H1 (cell line): ENCODE measurements at regions not wholly inside any gene's neighbourhood (a gene's known extent, or its start where the extent isn't known, plus 50 kb on each side); places are given as distances from the start of the nearest gene placed in this dataset.

Experiments used
- CTCF ChIA-PET: fragments of 300-600 bp; sonication (Branson Sonifier 250); formaldehyde crosslinking; loops from one replicate; lab custom pipeline; 2021; ENCODE audit not compliant: partially characterized antibody; lab: Charles Lee
- POLR2A ChIA-PET: fragments of 300-600 bp; sonication (Branson Sonifier 250); formaldehyde crosslinking; loops from one replicate; lab custom pipeline; 2021; ENCODE audit warnings: inconsistent platforms; ENCODE audit not compliant: partially characterized antibody; lab: Charles Lee
- DNase-seq, 2 experiments: peaks; one replicate each; pipeline versions ENCODE4 v3.0.0 to v3.0.0-alpha.2; 2010 to 2022; ENCODE audit warnings: low spot score in 2 of 2, low read depth in 1 of 2, mixed read lengths in 1 of 2
- FAIRE-seq: peaks from 2 replicates; lab custom pipeline; 2011; peaks lifted over from hg19 to GRCh38; lab: Jason Lieb, UNC
- H2AFZ ChIP-seq: 2 replicates; pipeline ENCODE4 v1.8.1; 2012; ENCODE audit warnings: low read length, inconsistent platforms
- H2AK5ac ChIP-seq: 2 replicates; pipeline ENCODE4 v1.6.1; 2013; ENCODE audit warnings: low read depth, low read length
- H2BK120ac ChIP-seq: replicated peaks from 2 replicates; pipeline ENCODE3; 2013; ENCODE audit warnings: low read depth, low read length, inconsistent platforms
- H2BK12ac ChIP-seq: 2 replicates; pipeline ENCODE4 v1.6.1; 2013; ENCODE audit warnings: low read depth, low read length
- H2BK15ac ChIP-seq: 2 replicates; pipeline ENCODE4 v1.6.1; 2013; ENCODE audit warnings: low read length
- H2BK20ac ChIP-seq: 2 replicates; pipeline ENCODE4 v1.6.1; 2013; ENCODE audit warnings: low read length
- H2BK5ac ChIP-seq: 2 replicates; pipeline ENCODE4 v1.6.1; 2013; ENCODE audit warnings: low read depth, low read length
- H3K14ac ChIP-seq: 2 replicates; pipeline ENCODE4 v1.6.1; 2013; ENCODE audit warnings: inconsistent platforms; ENCODE audit not compliant: insufficient read length
- H3K18ac ChIP-seq: 2 replicates; pipeline ENCODE4 v1.6.1; 2013; ENCODE audit warnings: low read length; ENCODE audit errors: extremely low read depth
- H3K23ac ChIP-seq: 2 replicates; pipeline ENCODE4 v1.6.1; 2013; ENCODE audit warnings: inconsistent platforms; ENCODE audit not compliant: insufficient read length
- H3K23me2 ChIP-seq: 2 replicates; pipeline ENCODE4 v1.6.1; 2013; ENCODE audit warnings: low read depth, low read length
- H3K27ac ChIP-seq: 2 replicates; pipeline ENCODE4 v1.6.1; 2011; ENCODE audit warnings: low read depth, low read length, inconsistent platforms
- H3K27me3 ChIP-seq, 4 experiments: replicated peaks in 1 of 4; 1 replicate in 1 of 4; 2 replicates in 3 of 4; pipeline versions ENCODE4 v1.6.1 to v1.8.1; 2011 to 2013; ENCODE audit warnings: low read length in 3 of 4, mild to moderate bottlenecking in 3 of 4, inconsistent platforms in 2 of 4, mixed read lengths in 2 of 4, moderate library complexity in 1 of 4; ENCODE audit not compliant: control insufficient read depth in 3 of 4, insufficient read depth in 3 of 4; ENCODE audit errors: extremely low read depth in 1 of 4
- H3K36me3 ChIP-seq, 4 experiments: 2 replicates each; pipeline versions ENCODE4 v1.6.1 to v1.8.1; 2011 to 2013; ENCODE audit warnings: mild to moderate bottlenecking in 4 of 4, low read length in 3 of 4, moderate library complexity in 2 of 4, control low read depth in 1 of 4, inconsistent platforms in 1 of 4; ENCODE audit not compliant: insufficient read depth in 4 of 4, control insufficient read depth in 2 of 4
- H3K4ac ChIP-seq: replicated peaks from 2 replicates; pipeline ENCODE3; 2013; ENCODE audit warnings: low read length, low read depth, mixed read lengths, inconsistent platforms; ENCODE audit not compliant: insufficient read length
- H3K4me1 ChIP-seq, 4 experiments: replicated peaks in 1 of 4; 1 replicate in 1 of 4; 2 replicates in 3 of 4; pipeline versions ENCODE4 v1.6.1 to v1.8.1; 2011 to 2013; ENCODE audit warnings: low read length in 3 of 4, inconsistent platforms in 2 of 4, mixed read lengths in 1 of 4; ENCODE audit not compliant: insufficient read depth in 4 of 4, control insufficient read depth in 3 of 4
- H3K4me2 ChIP-seq, 2 experiments: 2 replicates each; pipeline versions ENCODE4 v1.6.1 to v1.8.1; 2011 to 2013; ENCODE audit warnings: low read depth in 2 of 2, low read length in 2 of 2, control low read depth in 1 of 2, inconsistent platforms in 1 of 2, mild to moderate bottlenecking in 1 of 2; ENCODE audit not compliant: insufficient read depth in 1 of 2
- H3K4me3 ChIP-seq, 4 experiments: fragments of 200-600, 300-600 bp in 1 of 4; sonication (generic), shearing (Covaris generic), sonication (Bioruptor Twin) in 1 of 4; 2 replicates each; pipeline versions ENCODE4 v1.5.1 to v1.8.1; 2011 to 2016; ENCODE audit warnings: low read length in 4 of 4, low read depth in 3 of 4, control low read depth in 2 of 4, inconsistent platforms in 2 of 4, mild to moderate bottlenecking in 2 of 4, mixed read lengths in 1 of 4, moderate library complexity in 1 of 4; ENCODE audit not compliant: insufficient read depth in 2 of 4; ENCODE audit errors: extremely low read depth in 1 of 4
- H3K56ac ChIP-seq: replicated peaks from 2 replicates; pipeline ENCODE3; 2013; ENCODE audit warnings: low read depth, mild to moderate bottlenecking, mixed read lengths, low read length, inconsistent platforms; ENCODE audit not compliant: insufficient read length
- H3K79me1 ChIP-seq: 2 replicates; pipeline ENCODE4 v1.6.1; 2013; ENCODE audit warnings: low read depth, low read length, control low read depth
- H3K79me2 ChIP-seq, 2 experiments: 2 replicates each; pipeline versions ENCODE4 v1.6.1 to v1.8.1; 2012 to 2013; ENCODE audit warnings: low read length in 2 of 2, mild to moderate bottlenecking in 2 of 2, inconsistent platforms in 1 of 2; ENCODE audit not compliant: insufficient read depth in 2 of 2, control insufficient read depth in 1 of 2
- H3K9ac ChIP-seq, 4 experiments: replicated peaks in 1 of 4; 1 replicate in 1 of 4; 2 replicates in 3 of 4; pipeline versions ENCODE4 v1.6.1 to v1.8.1; 2011 to 2013; ENCODE audit warnings: low read depth in 3 of 4, low read length in 3 of 4, control low read depth in 2 of 4, mild to moderate bottlenecking in 2 of 4, moderate library complexity in 2 of 4, inconsistent platforms in 1 of 4; ENCODE audit errors: extremely low read depth in 1 of 4
- H3K9me3 ChIP-seq, 2 experiments: 2 replicates each; pipeline versions ENCODE4 v1.6.1 to v1.8.1; 2012 to 2013; ENCODE audit warnings: mild to moderate bottlenecking in 2 of 2, moderate library complexity in 2 of 2, control low read depth in 1 of 2, inconsistent platforms in 1 of 2, low read depth in 1 of 2, low read length in 1 of 2, mixed read lengths in 1 of 2; ENCODE audit not compliant: insufficient read depth in 2 of 2
- H4K20me1 ChIP-seq, 2 experiments: replicated peaks in 1 of 2; 2 replicates each; pipeline versions ENCODE3 to v1.8.1; 2011 to 2013; ENCODE audit warnings: inconsistent platforms in 2 of 2, low read length in 2 of 2, mild to moderate bottlenecking in 1 of 2; ENCODE audit not compliant: insufficient read depth in 2 of 2, control insufficient read depth in 1 of 2
- H4K5ac ChIP-seq: 2 replicates; pipeline ENCODE4 v1.6.1; 2013; ENCODE audit warnings: low read length, low read depth, mixed read lengths, inconsistent platforms; ENCODE audit not compliant: insufficient read length
- H4K8ac ChIP-seq: 2 replicates; pipeline ENCODE4 v1.8.0; 2013; ENCODE audit warnings: mild to moderate bottlenecking, moderate library complexity, low read length, inconsistent platforms; ENCODE audit not compliant: insufficient read depth; ENCODE audit errors: extremely low read depth
- H4K91ac ChIP-seq: replicated peaks from 2 replicates; pipeline ENCODE3; 2013; ENCODE audit warnings: low read length, mixed read lengths, inconsistent platforms; ENCODE audit not compliant: insufficient read length
- PHF8 ChIP-seq: fragments of 200-600 bp; sonication (generic); conservative IDR thresholded peaks from 2 replicates; pipeline ENCODE4 v1.7.1; 2012; ENCODE audit warnings: low read depth, mild to moderate bottlenecking, inconsistent platforms, low read length, moderate library complexity
- POU5F1 ChIP-seq: IDR thresholded peaks from 2 replicates; pipeline ENCODE4 v1.6.1; 2011; ENCODE audit warnings: low read depth, mild to moderate bottlenecking, low read length, moderate library complexity
- TBP ChIP-seq: IDR thresholded peaks from 2 replicates; pipeline ENCODE4 v1.6.1; 2011; ENCODE audit warnings: low read depth, low read length, improper control_type of control experiment
- WGBS, 2 experiments: shearing (Covaris generic) in 1 of 2; methylation state at CpG; one replicate each; pipeline versions ENCODE4 v1.1.6 to v1.1.7; 2013 to 2015; ENCODE audit warnings: low lambda C conversion rate in 2 of 2, mixed read lengths in 2 of 2, inconsistent platforms in 1 of 2, low coverage in 1 of 2, missing lambda C conversion rate in 1 of 2; ENCODE audit not compliant: insufficient replicate concordance in 2 of 2, insufficient coverage in 1 of 2, insufficient read length in 1 of 2; ENCODE audit errors: extremely low coverage in 1 of 2, missing lambda C conversion rate in 1 of 2; 5-methylcytosine and 5-hydroxymethylcytosine counted together
- TF ChIP-seq, protein P1 (sequence below): IDR thresholded peaks from 2 replicates; pipeline ENCODE4 v1.6.1; 2012; ENCODE audit warnings: inconsistent platforms

- Histone ChIP-seq H3K36me3 (no peaks in the 10 kb centered on the region), H2AK5ac (no peak overlapping the region), H4K5ac (no peak overlapping the region), H3K23ac (no peak overlapping the region), H2BK12ac (no peak overlapping the region), H3K23me2 (no peaks in the 10 kb centered on the region), H3K14ac (no peak overlapping the region), H4K8ac (no peak overlapping the region), H3K79me1 (no peaks in the 10 kb centered on the region), H2BK20ac (no peak overlapping the region), H3K18ac (no peak overlapping the region), H3K4me3 (no peak overlapping the region), H3K4me1 (no peaks in the 10 kb centered on the region; a peak in 1 of 7 replicates), H3K27me3 (no peaks in the 10 kb centered on the region), H3K4me2 (no peak overlapping the region), H2AFZ (no peak overlapping the region), H3K27ac (no peak overlapping the region), H3K56ac (no peak overlapping the region), H2BK15ac (no peak overlapping the region), H2BK5ac (no peak overlapping the region), H3K9me3 (no peaks in the 10 kb centered on the region), H2BK120ac (no peak overlapping the region), H4K91ac (no peak overlapping the region), H4K20me1 (no peaks in the 10 kb centered on the region), H3K79me2 (no peaks in the 10 kb centered on the region), H3K4ac (no peak overlapping the region), H3K9ac (no peak overlapping the region)
- ChIA-PET POLR2A (interaction anchor here (1.1 kb wide), 1 partner anchor 12 kb away, joined by 3 read pairs; no protein-coding TSS in a partner anchor), CTCF (interaction anchor here (1.0 to 1.3 kb wide), 5 partner anchors 18 to 367 kb away, joined by 3 to 5 read pairs (median 3); no protein-coding TSS in a partner anchor)
- WGBS, 2 experiments: 85% methylated on average over 2 of the region's 2 CpGs; no CpG with 5 or more reads in 1 of the 2 experiments
- FAIRE-seq: no peak
- DNase-seq: no peak
- no peak for TF ChIP-seq TBP
- TF ChIP-seq POU5F1: no peak
- TF ChIP-seq, protein P1, sequence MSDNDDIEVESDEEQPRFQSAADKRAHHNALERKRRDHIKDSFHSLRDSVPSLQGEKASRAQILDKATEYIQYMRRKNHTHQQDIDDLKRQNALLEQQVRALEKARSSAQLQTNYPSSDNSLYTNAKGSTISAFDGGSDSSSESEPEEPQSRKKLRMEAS: no peak
- TF ChIP-seq PHF8: no peak
These were observed 62.8 kb upstream of the LEKR1 start for GRCh38 chr3:156763386-156763785.
